K562 (cell line): ENCODE measurements at regions not wholly inside any gene's neighbourhood (a gene's known extent, or its start where the extent isn't known, plus 50 kb on each side); places are given as distances from the start of the nearest gene placed in this dataset.

Experiments
- ASH1L ChIP-seq: fragments of 450-650 bp; IDR thresholded peaks from 2 replicates; pipeline ENCODE4 v1.6.1; 2018; ENCODE audit warnings: borderline replicate concordance, mild to moderate bottlenecking, low read depth; ENCODE audit not compliant: partially characterized antibody
- CBX3 ChIP-seq, 2 experiments: IDR thresholded peaks; 1 replicate in 1 of 2; 2 replicates in 1 of 2; pipeline ENCODE4 v1.6.1; 2012; ENCODE audit warnings: inconsistent platforms in 2 of 2, low read length in 2 of 2, borderline replicate concordance in 1 of 2, control low read depth in 1 of 2
- CREB1 ChIP-seq, 2 experiments: sonication (generic) in 1 of 2; formaldehyde crosslinking in 1 of 2; IDR thresholded peaks; 2 replicates each; pipeline versions ENCODE4 v1.6.1 to v1.8.0; 2012 to 2022; ENCODE audit warnings: inconsistent platforms in 1 of 2, mild to moderate bottlenecking in 1 of 2, missing genetic modification reagents in 1 of 2, moderate library complexity in 1 of 2
- ILF3 ChIP-seq: fragments of 450-650 bp; IDR thresholded peaks from 2 replicates; pipeline ENCODE4 v1.6.1; 2018; ENCODE audit warnings: antibody characterized with exemption, mild to moderate bottlenecking, moderate library complexity, borderline replicate concordance
- MXI1 ChIP-seq: IDR thresholded peaks from 2 replicates; pipeline ENCODE4 v1.6.1; 2011; ENCODE audit warnings: low read depth, mild to moderate bottlenecking, improper control_type of control experiment, low read length
- NR2C2 ChIP-seq, 2 experiments: fragments of 200-800 bp in 1 of 2; sonication (Bioruptor generic) in 1 of 2; sonication (generic) in 1 of 2; formaldehyde crosslinking in 1 of 2; IDR thresholded peaks; 2 replicates each; pipeline versions ENCODE4 v1.6.1 to v1.8.0; 2016 to 2022; ENCODE audit warnings: mild to moderate bottlenecking in 1 of 2, missing compliant biosample characterization in 1 of 2, missing genetic modification characterization in 1 of 2, missing genetic modification reagents in 1 of 2
- POLR2A ChIP-seq: fragments of 450-650 bp; conservative IDR thresholded peaks from 2 replicates; pipeline ENCODE4 v1.6.1; 2016
- SP1 ChIP-seq: sonication (generic); formaldehyde crosslinking; IDR thresholded peaks from 2 replicates; pipeline ENCODE4 v1.8.1; 2022; ENCODE audit warnings: mild to moderate bottlenecking, missing genetic modification reagents
- ZFPM2 ChIP-seq: fragments of 250-450 bp; sonication (Bioruptor Pico); IDR thresholded peaks from 2 replicates; pipeline ENCODE4 v1.5.1; 2022; ENCODE audit warnings: mild to moderate bottlenecking
- ZNF263 ChIP-seq: sonication (generic); formaldehyde crosslinking; IDR thresholded peaks from 2 replicates; pipeline ENCODE4 v1.8.0; 2022; ENCODE audit warnings: mild to moderate bottlenecking, missing genetic modification reagents, borderline replicate concordance
- ZNF507 ChIP-seq: conservative IDR thresholded peaks from 2 replicates; pipeline ENCODE4 v1.6.1; 2017; ENCODE audit warnings: missing genetic modification characterization, missing compliant biosample characterization
- TF ChIP-seq, protein P1 (sequence below), 3 experiments: IDR thresholded peaks in 2 of 3; conservative IDR thresholded peaks in 1 of 3; 2 replicates each; pipeline ENCODE4 v1.5.1; 2011 to 2012; ENCODE audit warnings: low read length in 3 of 3, mild to moderate bottlenecking in 3 of 3, control low read depth in 2 of 3, improper control_type of control experiment in 1 of 3, inconsistent platforms in 1 of 3, low read depth in 1 of 3, mixed read lengths in 1 of 3, moderate library complexity in 1 of 3; ENCODE audit not compliant: insufficient read depth in 2 of 3
- TF ChIP-seq, protein P2 (sequence below): IDR thresholded peaks from 3 replicates; pipeline ENCODE4 v1.6.1; 2011; ENCODE audit warnings: borderline replicate concordance, mild to moderate bottlenecking; ENCODE audit not compliant: insufficient read length, insufficient read depth
- TF ChIP-seq, protein P3 (sequence below): sonication (generic); formaldehyde crosslinking; IDR thresholded peaks from 2 replicates; pipeline ENCODE4 v1.8.0; 2022; ENCODE audit warnings: missing genetic modification reagents, mild to moderate bottlenecking, borderline replicate concordance

DNA sequence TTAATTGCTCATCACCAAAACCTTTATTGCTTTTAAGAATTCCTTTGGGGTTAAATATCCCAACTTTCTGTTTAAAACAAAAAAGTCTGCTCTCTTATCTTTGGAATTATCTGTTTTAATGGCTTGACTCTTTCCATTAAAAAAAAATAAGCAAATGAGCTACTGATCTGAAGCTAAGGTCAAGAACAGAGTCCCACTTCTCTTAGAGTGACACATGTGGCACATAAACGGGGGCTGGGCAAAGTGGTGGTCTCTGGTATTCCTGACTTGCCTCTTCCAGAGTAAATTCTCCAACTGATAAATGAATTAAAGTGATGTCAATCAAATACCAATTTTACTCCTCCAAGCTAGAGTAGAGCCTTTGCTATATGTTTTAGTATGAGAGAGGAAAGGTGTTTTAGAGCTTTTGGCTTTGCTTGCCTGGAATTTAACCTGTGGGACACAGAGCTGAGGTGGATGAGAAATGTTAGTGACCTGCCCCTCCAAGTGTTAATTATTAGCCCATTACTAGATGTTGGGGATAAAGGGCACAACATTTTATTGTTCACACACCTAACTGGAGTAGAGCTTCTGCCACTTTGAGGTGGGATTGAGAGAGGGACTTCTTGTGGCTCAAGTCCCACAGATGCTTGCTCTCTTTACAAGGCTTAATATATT, 864.0 kb downstream of the LRRIQ3 start:
- TF ChIP-seq POLR2A (no peak), MXI1 (no peak), CBX3 (IDR thresholded peaks at IDR 0.05; ENCODE audit: borderline replicate concordance in 1 of 2, low read length in 2 of 2) (no peak), ZNF507 (tag) (no peak), ASH1L (no peak), ILF3 (no peak), ZNF263 (CRISPR knock-in tag) (no peak), SP1 (CRISPR knock-in tag) (no peak), ZFPM2 (CRISPR knock-in tag) (no peak), CREB1 (IDR thresholded peaks at IDR 0.05) (no peak), CREB1 (CRISPR knock-in tag; IDR thresholded peaks at IDR 0.05) (no peak), NR2C2 (CRISPR knock-in tag; IDR thresholded peaks at IDR 0.05) (no peak), NR2C2 (tag; IDR thresholded peaks at IDR 0.05) (no peak)
- TF ChIP-seq, protein P1, sequence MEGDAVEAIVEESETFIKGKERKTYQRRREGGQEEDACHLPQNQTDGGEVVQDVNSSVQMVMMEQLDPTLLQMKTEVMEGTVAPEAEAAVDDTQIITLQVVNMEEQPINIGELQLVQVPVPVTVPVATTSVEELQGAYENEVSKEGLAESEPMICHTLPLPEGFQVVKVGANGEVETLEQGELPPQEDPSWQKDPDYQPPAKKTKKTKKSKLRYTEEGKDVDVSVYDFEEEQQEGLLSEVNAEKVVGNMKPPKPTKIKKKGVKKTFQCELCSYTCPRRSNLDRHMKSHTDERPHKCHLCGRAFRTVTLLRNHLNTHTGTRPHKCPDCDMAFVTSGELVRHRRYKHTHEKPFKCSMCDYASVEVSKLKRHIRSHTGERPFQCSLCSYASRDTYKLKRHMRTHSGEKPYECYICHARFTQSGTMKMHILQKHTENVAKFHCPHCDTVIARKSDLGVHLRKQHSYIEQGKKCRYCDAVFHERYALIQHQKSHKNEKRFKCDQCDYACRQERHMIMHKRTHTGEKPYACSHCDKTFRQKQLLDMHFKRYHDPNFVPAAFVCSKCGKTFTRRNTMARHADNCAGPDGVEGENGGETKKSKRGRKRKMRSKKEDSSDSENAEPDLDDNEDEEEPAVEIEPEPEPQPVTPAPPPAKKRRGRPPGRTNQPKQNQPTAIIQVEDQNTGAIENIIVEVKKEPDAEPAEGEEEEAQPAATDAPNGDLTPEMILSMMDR (IDR thresholded peaks at IDR 0.05 in 2 of 3, conservative IDR thresholded peaks at IDR 0.05 in 1 of 3; ENCODE audit: insufficient read depth in 2 of 3, low read depth in 1 of 3, low read length in 3 of 3) = no peak
- TF ChIP-seq, protein P2, sequence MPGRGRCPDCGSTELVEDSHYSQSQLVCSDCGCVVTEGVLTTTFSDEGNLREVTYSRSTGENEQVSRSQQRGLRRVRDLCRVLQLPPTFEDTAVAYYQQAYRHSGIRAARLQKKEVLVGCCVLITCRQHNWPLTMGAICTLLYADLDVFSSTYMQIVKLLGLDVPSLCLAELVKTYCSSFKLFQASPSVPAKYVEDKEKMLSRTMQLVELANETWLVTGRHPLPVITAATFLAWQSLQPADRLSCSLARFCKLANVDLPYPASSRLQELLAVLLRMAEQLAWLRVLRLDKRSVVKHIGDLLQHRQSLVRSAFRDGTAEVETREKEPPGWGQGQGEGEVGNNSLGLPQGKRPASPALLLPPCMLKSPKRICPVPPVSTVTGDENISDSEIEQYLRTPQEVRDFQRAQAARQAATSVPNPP = no peak
- TF ChIP-seq, protein P3, sequence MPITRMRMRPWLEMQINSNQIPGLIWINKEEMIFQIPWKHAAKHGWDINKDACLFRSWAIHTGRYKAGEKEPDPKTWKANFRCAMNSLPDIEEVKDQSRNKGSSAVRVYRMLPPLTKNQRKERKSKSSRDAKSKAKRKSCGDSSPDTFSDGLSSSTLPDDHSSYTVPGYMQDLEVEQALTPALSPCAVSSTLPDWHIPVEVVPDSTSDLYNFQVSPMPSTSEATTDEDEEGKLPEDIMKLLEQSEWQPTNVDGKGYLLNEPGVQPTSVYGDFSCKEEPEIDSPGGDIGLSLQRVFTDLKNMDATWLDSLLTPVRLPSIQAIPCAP (CRISPR knock-in tag) = no peak
